DMS 273 (cell line): ENCODE measurements at regions not wholly inside any gene's neighbourhood (a gene's known extent, or its start where the extent isn't known, plus 50 kb on each side); places are given as distances from the start of the nearest gene placed in this dataset.

Experiments
- DNase-seq: peaks from one replicate; lab custom pipeline; 2025; ENCODE audit not compliant: unreplicated experiment; lab: John Stamatoyannopoulos, UW

GRCh38 chr19:53696951-53697350, 65.2 kb downstream of the DPRX start:
- peak; percentile 19 for DNase-seq

GRCh38 chr19:53703361-53703760, 71.6 kb downstream of the DPRX start:
- no peak for DNase-seq

GRCh38 chr19:53704011-53704410, 72.2 kb downstream of the DPRX start:
- no peak for DNase-seq

GRCh38 chr19:53707278-53707677, 75.5 kb downstream of the DPRX start:
- DNase-seq, result no peak

GRCh38 chr19:53730391-53730790, 93.7 kb downstream of the NLRP12 start:
- no peak for DNase-seq
